ENCODE measurements at regions not wholly inside any gene's neighbourhood (a gene's known extent, or its start where the extent isn't known, plus 50 kb on each side); places are given as distances from the start of the nearest gene placed in this dataset.
"Not testable (repeated sequence)": the region's sequence is repeated elsewhere in the genome, so short reads cannot be mapped to it uniquely, and the experiment has no call there.

DNA sequence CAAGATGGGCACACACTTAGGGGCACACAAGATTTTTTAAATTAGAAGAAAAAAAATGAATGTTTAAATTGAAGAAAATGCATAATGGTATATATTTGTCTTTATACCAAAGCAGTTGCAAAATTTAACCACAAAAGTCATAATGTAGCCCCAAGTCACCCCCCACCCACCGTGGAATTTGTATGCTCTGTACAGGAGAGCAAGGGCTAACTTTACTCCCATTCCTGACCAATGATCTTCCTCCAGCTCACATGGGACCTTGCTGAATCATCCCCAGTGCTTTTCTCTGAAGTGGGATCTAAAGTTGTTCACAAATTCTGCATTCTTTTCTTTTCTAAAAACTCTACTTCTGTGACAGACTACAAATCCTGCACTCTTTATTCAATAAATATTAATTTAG, 597.0 kb downstream of the UQCRFS1 start:
- H3K4me3 ChIP-seq (ENCODE audit: low read depth, low read length) = no peak overlapping the region
- no peak for DNase-seq (ENCODE audit: low read depth, low spot score)
- in situ Hi-C loops (cut with HindIII; ENCODE audit: low sequenced_read_pairs) = no loop called here
- TF ChIP-seq CTCF (IDR thresholded peaks at IDR 0.05; ENCODE audit: low read depth, low read length) = no peak

DNA sequence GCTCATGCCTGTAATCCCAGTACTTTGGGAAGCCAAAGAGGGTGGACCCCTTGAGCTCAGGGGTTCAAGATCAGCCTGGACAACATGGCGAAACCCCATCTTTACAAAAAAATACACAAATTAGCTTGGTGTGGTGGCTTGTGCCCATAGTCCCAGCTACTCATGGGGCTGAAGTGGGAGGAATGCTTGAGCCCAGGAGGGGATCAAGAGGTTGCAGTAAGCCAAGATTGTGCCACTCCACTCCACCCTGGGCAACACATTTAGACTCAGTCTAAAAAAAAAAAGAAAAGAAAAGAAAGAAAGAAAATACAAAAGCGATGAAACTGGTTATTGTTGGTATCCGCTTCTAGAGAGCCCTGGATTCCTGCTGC, 597.4 kb downstream of the UQCRFS1 start:
- no peak overlapping the region for H3K4me3 ChIP-seq (ENCODE audit: low read depth, low read length)
- no peak for DNase-seq (ENCODE audit: low read depth, low spot score)
- no peak for TF ChIP-seq CTCF (IDR thresholded peaks at IDR 0.05; ENCODE audit: low read depth, low read length)
- in situ Hi-C loops (cut with HindIII; ENCODE audit: low sequenced_read_pairs) = no loop called here

DNA sequence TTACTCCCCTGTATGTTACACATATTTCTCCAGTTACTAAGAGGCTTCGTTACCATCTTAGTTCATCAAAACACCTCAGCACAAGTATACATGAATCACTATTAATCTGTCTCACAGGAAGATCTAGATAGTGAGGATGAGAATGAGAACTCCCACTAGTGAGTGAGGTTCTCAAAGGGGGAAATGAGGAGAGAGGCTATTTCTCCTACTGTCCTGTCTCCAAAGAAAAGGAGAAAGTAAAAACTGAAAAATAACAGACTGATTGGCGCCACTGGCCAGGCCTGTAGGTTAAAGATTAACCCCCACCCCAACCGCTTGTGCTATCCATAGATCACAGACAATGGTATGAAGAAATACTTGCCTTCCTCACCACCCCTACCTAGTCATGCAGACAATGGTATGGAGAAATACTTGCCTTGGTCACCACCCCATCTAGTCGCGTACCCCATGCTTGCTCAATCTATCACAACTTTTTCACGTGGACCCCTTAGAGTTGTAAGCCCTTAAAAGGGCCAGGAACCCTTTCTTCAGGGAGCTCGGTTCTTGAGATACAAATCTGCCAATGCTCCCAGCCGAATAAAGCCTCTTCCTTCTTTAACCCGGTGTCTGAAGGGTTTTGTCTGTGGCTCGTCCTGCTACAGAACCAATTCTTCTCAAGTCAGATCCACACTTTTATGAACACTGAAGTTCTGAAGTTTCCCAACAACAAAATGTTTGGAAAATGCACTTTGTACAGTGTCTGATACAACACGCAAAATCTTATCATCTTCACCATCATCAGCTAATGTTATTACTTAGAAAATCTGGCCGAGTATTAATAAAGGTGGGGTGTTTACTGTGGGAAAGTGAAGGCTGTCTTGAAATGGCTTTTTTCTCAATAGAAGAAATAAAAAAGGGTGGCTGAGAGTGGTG, 598.1 kb downstream of the UQCRFS1 start:
- DNase-seq (ENCODE audit: low read depth, low spot score) = no peak
- in situ Hi-C loops (cut with HindIII; ENCODE audit: low sequenced_read_pairs) = no loop called here
- TF ChIP-seq CTCF (IDR thresholded peaks at IDR 0.05; ENCODE audit: low read depth, low read length) = no peak
- no peak overlapping the region for H3K4me3 ChIP-seq (ENCODE audit: low read depth, low read length)

GRCh38 chr19:28612275-28612769, 600.6 kb downstream of the UQCRFS1 start:
- no peak for DNase-seq (ENCODE audit: low read depth, low spot score)
- in situ Hi-C loops (cut with HindIII; ENCODE audit: low sequenced_read_pairs) = no loop called here
- no peak overlapping the region for H3K4me3 ChIP-seq (ENCODE audit: low read depth, low read length)
- TF ChIP-seq CTCF (IDR thresholded peaks at IDR 0.05; ENCODE audit: low read depth, low read length) = no peak

- in situ Hi-C loops (cut with HindIII; ENCODE audit: low sequenced_read_pairs) = not testable (repeated sequence)
These were observed 601.6 kb downstream of the UQCRFS1 start for GRCh38 chr19:28611227-28611914.

GRCh38 chr19:28610731-28611130, 602.2 kb downstream of the UQCRFS1 start:
- in situ Hi-C loops (cut with HindIII; ENCODE audit: low sequenced_read_pairs) = no loop called here
- no peak overlapping the region for H3K4me3 ChIP-seq (ENCODE audit: low read depth, low read length)
- TF ChIP-seq CTCF (IDR thresholded peaks at IDR 0.05; ENCODE audit: low read depth, low read length) = no peak
- no peak for DNase-seq (ENCODE audit: low read depth, low spot score)

More at GRCh38 chr19:28611227-28611914, 601.6 kb downstream of the UQCRFS1 start:
- not testable (repeated sequence) for DNase-seq (ENCODE audit: low read depth, low spot score); H3K4me3 ChIP-seq (ENCODE audit: low read depth, low read length)

- in situ Hi-C loops (cut with HindIII; ENCODE audit: low sequenced_read_pairs) = no loop called here
These were observed 603.0 kb downstream of the UQCRFS1 start for GRCh38 chr19:28609944-28610343.

More at GRCh38 chr19:28609944-28610343, 603.0 kb downstream of the UQCRFS1 start:
- no peak overlapping the region for H3K4me3 ChIP-seq (ENCODE audit: low read depth, low read length)
- DNase-seq (ENCODE audit: low read depth, low spot score) = no peak
- TF ChIP-seq CTCF (IDR thresholded peaks at IDR 0.05; ENCODE audit: low read depth, low read length) = no peak

Data from astrocyte of the spinal cord (primary cell).